HepG2 (cell line): ENCODE measurements at regions not wholly inside any gene's neighbourhood (a gene's known extent, or its start where the extent isn't known, plus 50 kb on each side); places are given as distances from the start of the nearest gene placed in this dataset.

Source experiments
- CHD4 ChIP-seq: fragments of 200-600 bp; sonication (generic); IDR thresholded peaks from 2 replicates; pipeline ENCODE4 v1.7.0; 2017; ENCODE audit warnings: mild to moderate bottlenecking, low read length, borderline replicate concordance
- CTCF ChIP-seq: sonication (generic); formaldehyde crosslinking; IDR thresholded peaks from 2 replicates; pipeline ENCODE4 v1.5.0; 2020; ENCODE audit warnings: mild to moderate bottlenecking, missing genetic modification reagents, moderate library complexity
- HDAC6 ChIP-seq: fragments of 200-600 bp; sonication (generic); IDR thresholded peaks from 2 replicates; pipeline ENCODE4 v1.7.0; 2017; ENCODE audit warnings: mild to moderate bottlenecking, antibody characterized with exemption, low read length, low read depth
- KMT2B ChIP-seq: IDR thresholded peaks from 2 replicates; pipeline ENCODE4 v1.6.1; 2016; ENCODE audit warnings: missing genetic modification reagents, missing compliant biosample characterization
- MTA3 ChIP-seq: sonication (generic); formaldehyde crosslinking; IDR thresholded peaks from 2 replicates; pipeline ENCODE4 v1.4.0; 2020; ENCODE audit warnings: missing genetic modification reagents
- MXD4 ChIP-seq: IDR thresholded peaks from 2 replicates; pipeline ENCODE4 v1.6.1; 2016; ENCODE audit warnings: mild to moderate bottlenecking, missing biosample characterization, missing genetic modification reagents
- NR2F2 ChIP-seq: IDR thresholded peaks from 2 replicates; pipeline ENCODE4 v1.6.1; 2012; ENCODE audit warnings: low read depth, inconsistent platforms, borderline replicate concordance
- POGZ ChIP-seq: sonication (generic); formaldehyde crosslinking; IDR thresholded peaks from 2 replicates; pipeline ENCODE4 v1.4.0; 2020; ENCODE audit warnings: mild to moderate bottlenecking, missing genetic modification reagents
- RAD21 ChIP-seq: fragments of 450-650 bp; formaldehyde crosslinking; IDR thresholded peaks from 2 replicates; pipeline ENCODE4 v1.5.0; 2020; ENCODE audit warnings: mild to moderate bottlenecking
- SALL1 ChIP-seq: sonication (generic); formaldehyde crosslinking; IDR thresholded peaks from 2 replicates; pipeline ENCODE4 v1.8.0; 2022; ENCODE audit warnings: mild to moderate bottlenecking, missing genetic modification reagents
- SMAD3 ChIP-seq: sonication (generic); formaldehyde crosslinking; IDR thresholded peaks from 2 replicates; pipeline ENCODE4 v1.4.0; 2020; ENCODE audit warnings: missing genetic modification reagents
- SNRNP70 ChIP-seq: fragments of 200-400 bp; formaldehyde crosslinking; IDR thresholded peaks from 2 replicates; pipeline ENCODE4 v1.6.1; 2017; ENCODE audit warnings: mild to moderate bottlenecking, low read depth, low read length, moderate library complexity
- TSC22D2 ChIP-seq: sonication (generic); formaldehyde crosslinking; IDR thresholded peaks from 2 replicates; pipeline ENCODE4 v1.5.1; 2020; ENCODE audit warnings: missing genetic modification reagents, mild to moderate bottlenecking, borderline replicate concordance
- ZFP90 ChIP-seq: sonication (generic); formaldehyde crosslinking; IDR thresholded peaks from 2 replicates; pipeline ENCODE4 v1.8.0; 2022; ENCODE audit warnings: missing genetic modification reagents, mild to moderate bottlenecking, inconsistent platforms, borderline replicate concordance
- ZNF253 ChIP-seq: sonication (generic); formaldehyde crosslinking; IDR thresholded peaks from 2 replicates; pipeline ENCODE4 v1.8.0; 2022; ENCODE audit warnings: mild to moderate bottlenecking, missing genetic modification reagents, borderline replicate concordance
- ZNF331 ChIP-seq: sonication (generic); formaldehyde crosslinking; IDR thresholded peaks from 2 replicates; pipeline ENCODE4 v1.4.0; 2020; ENCODE audit warnings: missing genetic modification reagents
- ZNF567 ChIP-seq: sonication (generic); formaldehyde crosslinking; IDR thresholded peaks from 2 replicates; pipeline ENCODE4 v1.8.1; 2023; ENCODE audit warnings: mild to moderate bottlenecking, missing genetic modification reagents, borderline replicate concordance
- ZNF703 ChIP-seq: sonication (generic); formaldehyde crosslinking; IDR thresholded peaks from 2 replicates; pipeline ENCODE4 v1.5.1; 2020; ENCODE audit warnings: missing genetic modification reagents, mild to moderate bottlenecking, moderate library complexity, borderline replicate concordance
- ZNF878 ChIP-seq: sonication (generic); formaldehyde crosslinking; IDR thresholded peaks from 2 replicates; pipeline ENCODE4 v1.8.1; 2023; ENCODE audit warnings: mild to moderate bottlenecking, missing genetic modification reagents, moderate library complexity
- TF ChIP-seq, protein P1 (sequence below): sonication (generic); formaldehyde crosslinking; conservative IDR thresholded peaks from 2 replicates; pipeline ENCODE4 v1.4.0; 2020; ENCODE audit warnings: missing genetic modification reagents
- TF ChIP-seq, protein P2 (sequence below): sonication (generic); formaldehyde crosslinking; IDR thresholded peaks from 2 replicates; pipeline ENCODE4 v1.4.0; 2020; ENCODE audit warnings: missing genetic modification reagents, low read depth, mild to moderate bottlenecking, borderline replicate concordance
- TF ChIP-seq, protein P3 (sequence below): sonication (generic); formaldehyde crosslinking; IDR thresholded peaks from 2 replicates; pipeline ENCODE4 v1.4.0; 2020; ENCODE audit warnings: missing genetic modification reagents
- TF ChIP-seq, protein P4 (sequence below): sonication (generic); formaldehyde crosslinking; IDR thresholded peaks from 2 replicates; pipeline ENCODE4 v1.5.0; 2020; ENCODE audit warnings: mild to moderate bottlenecking, missing genetic modification reagents

DNA sequence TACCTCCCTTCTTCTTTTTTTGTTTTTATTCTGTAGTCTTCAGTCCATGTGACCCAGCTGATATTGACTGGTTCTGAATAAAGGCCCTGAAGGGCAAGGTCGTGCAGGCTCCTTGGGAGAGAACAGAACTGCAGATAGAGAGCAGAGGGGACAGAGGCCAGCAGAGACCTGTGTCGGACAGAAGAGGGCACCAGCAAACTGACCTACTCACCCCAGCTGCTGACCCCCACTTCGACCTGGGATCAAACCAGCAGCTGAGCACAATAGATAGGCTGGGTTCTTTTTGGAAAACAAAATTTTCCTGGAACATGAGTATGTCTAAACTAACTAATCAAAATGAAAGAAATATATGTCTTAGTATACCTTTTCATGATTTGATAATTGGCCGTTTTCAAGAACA, 695.1 kb downstream of the NR2F1-AS1 start (continued):
- TF ChIP-seq ZNF878 (CRISPR knock-in tag) (no peak), TSC22D2 (CRISPR knock-in tag) (0 out of 2 replicates have a peak, but pooled peaks have one; percentile 21), NR2F2 (peak; percentile 38; the same call in 1 of the 2 replicates), SNRNP70 (no peak), RAD21 (peak; percentile 85), CHD4 (no peak), MTA3 (CRISPR knock-in tag) (no peak), KMT2B (no peak), ZNF331 (CRISPR knock-in tag) (peak; percentile 77; the same call in 1 of the 2 replicates), ZNF703 (no peak), SALL1 (CRISPR knock-in tag) (peak; percentile 91), SMAD3 (no peak), CTCF (CRISPR knock-in tag) (peak; percentile 88), ZNF253 (CRISPR knock-in tag) (no peak), ZNF567 (CRISPR knock-in tag) (no peak), ZFP90 (CRISPR knock-in tag) (no peak), MXD4 (no peak), POGZ (CRISPR knock-in tag) (peak; percentile 89), HDAC6 (no peak)
- TF ChIP-seq, protein P1, sequence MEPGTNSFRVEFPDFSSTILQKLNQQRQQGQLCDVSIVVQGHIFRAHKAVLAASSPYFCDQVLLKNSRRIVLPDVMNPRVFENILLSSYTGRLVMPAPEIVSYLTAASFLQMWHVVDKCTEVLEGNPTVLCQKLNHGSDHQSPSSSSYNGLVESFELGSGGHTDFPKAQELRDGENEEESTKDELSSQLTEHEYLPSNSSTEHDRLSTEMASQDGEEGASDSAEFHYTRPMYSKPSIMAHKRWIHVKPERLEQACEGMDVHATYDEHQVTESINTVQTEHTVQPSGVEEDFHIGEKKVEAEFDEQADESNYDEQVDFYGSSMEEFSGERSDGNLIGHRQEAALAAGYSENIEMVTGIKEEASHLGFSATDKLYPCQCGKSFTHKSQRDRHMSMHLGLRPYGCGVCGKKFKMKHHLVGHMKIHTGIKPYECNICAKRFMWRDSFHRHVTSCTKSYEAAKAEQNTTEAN (CRISPR knock-in tag) = no peak
- TF ChIP-seq, protein P2, sequence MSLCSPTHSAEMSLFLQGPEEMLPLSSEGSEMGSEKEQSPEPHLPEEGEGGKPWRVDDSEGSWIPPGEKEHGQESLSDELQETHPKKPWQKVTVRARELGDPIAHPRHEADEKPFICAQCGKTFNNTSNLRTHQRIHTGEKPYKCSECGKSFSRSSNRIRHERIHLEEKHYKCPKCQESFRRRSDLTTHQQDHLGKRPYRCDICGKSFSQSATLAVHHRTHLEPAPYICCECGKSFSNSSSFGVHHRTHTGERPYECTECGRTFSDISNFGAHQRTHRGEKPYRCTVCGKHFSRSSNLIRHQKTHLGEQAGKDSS = no peak
- TF ChIP-seq, protein P3, sequence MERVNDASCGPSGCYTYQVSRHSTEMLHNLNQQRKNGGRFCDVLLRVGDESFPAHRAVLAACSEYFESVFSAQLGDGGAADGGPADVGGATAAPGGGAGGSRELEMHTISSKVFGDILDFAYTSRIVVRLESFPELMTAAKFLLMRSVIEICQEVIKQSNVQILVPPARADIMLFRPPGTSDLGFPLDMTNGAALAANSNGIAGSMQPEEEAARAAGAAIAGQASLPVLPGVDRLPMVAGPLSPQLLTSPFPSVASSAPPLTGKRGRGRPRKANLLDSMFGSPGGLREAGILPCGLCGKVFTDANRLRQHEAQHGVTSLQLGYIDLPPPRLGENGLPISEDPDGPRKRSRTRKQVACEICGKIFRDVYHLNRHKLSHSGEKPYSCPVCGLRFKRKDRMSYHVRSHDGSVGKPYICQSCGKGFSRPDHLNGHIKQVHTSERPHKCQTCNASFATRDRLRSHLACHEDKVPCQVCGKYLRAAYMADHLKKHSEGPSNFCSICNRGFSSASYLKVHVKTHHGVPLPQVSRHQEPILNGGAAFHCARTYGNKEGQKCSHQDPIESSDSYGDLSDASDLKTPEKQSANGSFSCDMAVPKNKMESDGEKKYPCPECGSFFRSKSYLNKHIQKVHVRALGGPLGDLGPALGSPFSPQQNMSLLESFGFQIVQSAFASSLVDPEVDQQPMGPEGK (CRISPR knock-in tag) = peak; percentile 68; the same call in 1 of the 2 replicates
- TF ChIP-seq, protein P4, sequence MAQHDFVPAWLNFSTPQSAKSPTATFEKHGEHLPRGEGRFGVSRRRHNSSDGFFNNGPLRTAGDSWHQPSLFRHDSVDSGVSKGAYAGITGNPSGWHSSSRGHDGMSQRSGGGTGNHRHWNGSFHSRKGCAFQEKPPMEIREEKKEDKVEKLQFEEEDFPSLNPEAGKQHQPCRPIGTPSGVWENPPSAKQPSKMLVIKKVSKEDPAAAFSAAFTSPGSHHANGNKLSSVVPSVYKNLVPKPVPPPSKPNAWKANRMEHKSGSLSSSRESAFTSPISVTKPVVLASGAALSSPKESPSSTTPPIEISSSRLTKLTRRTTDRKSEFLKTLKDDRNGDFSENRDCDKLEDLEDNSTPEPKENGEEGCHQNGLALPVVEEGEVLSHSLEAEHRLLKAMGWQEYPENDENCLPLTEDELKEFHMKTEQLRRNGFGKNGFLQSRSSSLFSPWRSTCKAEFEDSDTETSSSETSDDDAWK = no peak
